K562 (cell line): ENCODE measurements at regions not wholly inside any gene's neighbourhood (a gene's known extent, or its start where the extent isn't known, plus 50 kb on each side); places are given as distances from the start of the nearest gene placed in this dataset.

Experiments
- ATAC-seq: fragments of 200-7000 bp; cut with Tn5 transposase; 3 replicates; pipeline ENCODE4 v1.9.1; 2020; ENCODE audit warnings: moderate library complexity
- BruUV-seq: library from RNA; stranded (reverse); fragments of 400-500 nt; replicated peaks from 2 replicates; lab custom pipeline; 2021; lab: Mats Ljungman, UMichigan
- CTCF ChIA-PET: fragments of 300-600 bp; formaldehyde crosslinking; extraction: SDS; loops from one replicate; lab custom pipeline; 2021; ENCODE audit warnings: low intra/inter-chr PET ratio; lab: Yijun Ruan, JAX
- POLR2A ChIA-PET: fragments of 300-600, 350-650 bp; sonication (Branson Sonifier 250); formaldehyde crosslinking; extraction: SDS; loops from one replicate; lab custom pipeline; 2021; ENCODE audit warnings: antibody characterized with exemption, inconsistent platforms; lab: Yijun Ruan, JAX
- DNase-seq, 4 experiments: peaks; one replicate each; pipeline versions ENCODE4 v3.0.0 to v3.0.0-alpha.2; 2011 to 2018; ENCODE audit warnings: low spot score in 3 of 4, mixed read lengths in 3 of 4; ENCODE audit errors: extremely low read depth in 1 of 4
- FAIRE-seq: peaks from 2 replicates; lab custom pipeline; 2011; peaks lifted over from hg19 to GRCh38; lab: Jason Lieb, UNC
- H2AFZ ChIP-seq: 2 replicates; pipeline ENCODE4 v1.6.0; 2011; ENCODE audit warnings: low read depth, low read length, control low read depth, inconsistent platforms
- H3K27ac ChIP-seq: fragments of 200-600 bp; 3 replicates; pipeline ENCODE4 v1.8.0; 2011; ENCODE audit warnings: low read depth, mild to moderate bottlenecking, control low read depth, inconsistent platforms, low read length, moderate library complexity, mixed read lengths; ENCODE audit errors: extremely low read depth
- H3K27me3 ChIP-seq, 2 experiments: fragments of 300-600 bp in 1 of 2; 2 replicates in 1 of 2; 3 replicates in 1 of 2; pipeline versions ENCODE4 v1.6.0 to v1.8.0; 2011; ENCODE audit warnings: inconsistent platforms in 2 of 2, low read length in 2 of 2, mild to moderate bottlenecking in 1 of 2, mixed read lengths in 1 of 2, moderate library complexity in 1 of 2; ENCODE audit not compliant: control insufficient read depth in 2 of 2, insufficient read depth in 2 of 2
- H3K36me3 ChIP-seq: fragments of 300-600 bp; 3 replicates; pipeline ENCODE4 v1.8.0; 2011; ENCODE audit warnings: mild to moderate bottlenecking, low read length, inconsistent platforms; ENCODE audit not compliant: control insufficient read depth, insufficient read depth
- H3K4me1 ChIP-seq, 2 experiments: fragments of 200-600 bp in 1 of 2; replicated peaks in 1 of 2; 2 replicates in 1 of 2; 3 replicates in 1 of 2; pipeline versions ENCODE4 v1.5.1 to v1.8.0; 2011; ENCODE audit warnings: inconsistent platforms in 2 of 2, low read length in 2 of 2, mild to moderate bottlenecking in 1 of 2, mixed read lengths in 1 of 2, moderate library complexity in 1 of 2; ENCODE audit not compliant: control insufficient read depth in 2 of 2, insufficient read depth in 2 of 2
- H3K4me2 ChIP-seq: 2 replicates; pipeline ENCODE4 v1.6.1; 2011; ENCODE audit warnings: low read length, control low read depth, inconsistent platforms, mixed read lengths; ENCODE audit not compliant: insufficient read depth
- H3K4me3 ChIP-seq: fragments of 200-600 bp; sonication (generic), shearing (Covaris generic); 2 replicates; pipeline ENCODE4 v1.5.1; 2016; ENCODE audit warnings: control low read depth, inconsistent platforms
- H3K79me2 ChIP-seq: fragments of 200-600 bp; 3 replicates; pipeline ENCODE4 v1.8.0; 2011; ENCODE audit warnings: low read length, inconsistent platforms; ENCODE audit not compliant: control insufficient read depth, insufficient read depth
- H3K9ac ChIP-seq, 2 experiments: 2 replicates each; pipeline versions ENCODE4 v1.6.0 to v1.6.1; 2011; ENCODE audit warnings: low read depth in 2 of 2, low read length in 2 of 2, control low read depth in 1 of 2, inconsistent platforms in 1 of 2, mild to moderate bottlenecking in 1 of 2, mixed read lengths in 1 of 2; ENCODE audit not compliant: insufficient read depth in 1 of 2
- H3K9me1 ChIP-seq: one replicate; pipeline ENCODE4 v1.6.0; 2011; ENCODE audit warnings: inconsistent platforms, mild to moderate bottlenecking, low read length, moderate library complexity; ENCODE audit not compliant: control insufficient read depth, insufficient read depth
- H3K9me3 ChIP-seq: replicated peaks from 2 replicates; pipeline ENCODE4 v1.5.1; 2011; ENCODE audit warnings: low read depth, low read length, inconsistent platforms; ENCODE audit not compliant: control insufficient read depth, insufficient read depth
- H4K20me1 ChIP-seq: replicated peaks from 2 replicates; pipeline ENCODE4 v1.6.1; 2011; ENCODE audit warnings: low read length, inconsistent platforms, mixed read lengths; ENCODE audit not compliant: control insufficient read depth, insufficient read depth
- CXXC5 ChIP-seq: fragments of 250-450 bp; sonication (Bioruptor Pico); IDR thresholded peaks from 2 replicates; pipeline ENCODE4 v1.8.0; 2022; ENCODE audit warnings: inconsistent platforms, mild to moderate bottlenecking, moderate library complexity
- GATAD2B ChIP-seq: fragments of 450-650 bp; IDR thresholded peaks from 2 replicates; pipeline ENCODE4 v1.6.1; 2017; ENCODE audit warnings: mild to moderate bottlenecking, borderline replicate concordance
- NCOA6 ChIP-seq: fragments of 450-650 bp; IDR thresholded peaks from 2 replicates; pipeline ENCODE4 v1.6.1; 2017; ENCODE audit warnings: mild to moderate bottlenecking
- NFYB ChIP-seq: IDR thresholded peaks from 2 replicates; pipeline ENCODE4 v1.6.1; 2011; ENCODE audit warnings: mild to moderate bottlenecking, moderate library complexity; ENCODE audit not compliant: insufficient read length; ENCODE audit errors: extremely low read depth
- WGBS: fragments of 100-300 bp; shearing (Covaris generic); methylation state at CpG from one replicate; pipeline ENCODE4 v1.1.6; 2016; ENCODE audit warnings: low coverage, mixed read lengths; ENCODE audit not compliant: insufficient coverage; ENCODE audit errors: missing lambda C conversion rate; 5-methylcytosine and 5-hydroxymethylcytosine counted together
- in situ Hi-C: fragments of 300-500 bp; cut with MboI; formaldehyde crosslinking; loops from 4 replicates; pipeline ENCODE4 v1.15.0; 2018; ENCODE audit warnings: inconsistent platforms, mixed read lengths
- intact Hi-C: fragments of 100-400 bp; cut with micrococcal nuclease; formaldehyde crosslinking; loops from 2 replicates; pipeline ENCODE4 v1.14.2; 2022
- TF ChIP-seq, protein P1 (sequence below): sonication (generic); formaldehyde crosslinking; IDR thresholded peaks from 2 replicates; pipeline ENCODE4 v1.8.1; 2023; ENCODE audit warnings: mild to moderate bottlenecking, missing genetic modification reagents
- TF ChIP-seq, protein P2 (sequence below): fragments of 450-650 bp; formaldehyde crosslinking; IDR thresholded peaks from 2 replicates; pipeline ENCODE4 v1.4.0; 2022; ENCODE audit warnings: missing genetic modification characterization
- TF ChIP-seq, protein P3 (sequence below): fragments of 150-350 bp; conservative IDR thresholded peaks from 2 replicates; pipeline ENCODE4 v1.6.1; 2014; ENCODE audit warnings: low read length

DNA sequence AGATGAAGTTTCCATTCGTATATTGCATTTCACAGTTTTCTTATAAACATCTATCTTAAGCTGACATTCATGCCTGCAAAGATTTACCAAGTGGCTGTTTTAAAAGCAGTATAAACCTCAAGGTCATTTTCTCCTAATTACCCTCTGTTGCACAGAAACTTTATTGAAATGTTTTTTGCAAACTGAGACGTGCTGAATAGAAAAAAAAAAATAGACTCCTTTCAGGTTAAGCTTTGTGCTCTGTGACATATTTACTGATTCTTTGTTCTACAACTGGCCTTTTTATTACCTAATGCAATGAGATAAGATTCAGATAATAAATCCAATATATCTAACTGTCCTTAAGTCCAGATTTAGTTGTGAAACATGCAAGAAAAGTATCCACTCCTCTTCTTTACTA is 938.7 kb downstream of the DSC3 start:
- Histone ChIP-seq H3K27ac (no peak overlapping the region), H2AFZ (no peak overlapping the region), H3K9me3 (no peaks in the 10 kb centered on the region; the same call in 1 of the 2 replicates), H3K36me3 (no peaks in the 10 kb centered on the region), H3K9me1 (no peaks in the 10 kb centered on the region), H4K20me1 (no peaks in the 10 kb centered on the region), H3K9ac (no peak overlapping the region), H3K79me2 (no peaks in the 10 kb centered on the region), H3K4me2 (no peak overlapping the region), H3K4me3 (no peak overlapping the region), H3K4me1 (no peaks in the 10 kb centered on the region), H3K27me3 (no peaks in the 10 kb centered on the region)
- ATAC-seq, result no peak
- in situ Hi-C loops, result no loop called here
- ChIA-PET POLR2A (no interaction called here), CTCF (interaction anchor here (0.7 kb wide), 1 partner anchor 24 kb away, joined by 4 read pairs; no protein-coding TSS in a partner anchor)
- 0% methylated on average over 2 of the region's 2 CpGs for WGBS
- intact Hi-C loops, result no loop called here
- FAIRE-seq, result no peak
- no peak for DNase-seq
- no TSS peak for BruUV-seq
- TF ChIP-seq, protein P1, sequence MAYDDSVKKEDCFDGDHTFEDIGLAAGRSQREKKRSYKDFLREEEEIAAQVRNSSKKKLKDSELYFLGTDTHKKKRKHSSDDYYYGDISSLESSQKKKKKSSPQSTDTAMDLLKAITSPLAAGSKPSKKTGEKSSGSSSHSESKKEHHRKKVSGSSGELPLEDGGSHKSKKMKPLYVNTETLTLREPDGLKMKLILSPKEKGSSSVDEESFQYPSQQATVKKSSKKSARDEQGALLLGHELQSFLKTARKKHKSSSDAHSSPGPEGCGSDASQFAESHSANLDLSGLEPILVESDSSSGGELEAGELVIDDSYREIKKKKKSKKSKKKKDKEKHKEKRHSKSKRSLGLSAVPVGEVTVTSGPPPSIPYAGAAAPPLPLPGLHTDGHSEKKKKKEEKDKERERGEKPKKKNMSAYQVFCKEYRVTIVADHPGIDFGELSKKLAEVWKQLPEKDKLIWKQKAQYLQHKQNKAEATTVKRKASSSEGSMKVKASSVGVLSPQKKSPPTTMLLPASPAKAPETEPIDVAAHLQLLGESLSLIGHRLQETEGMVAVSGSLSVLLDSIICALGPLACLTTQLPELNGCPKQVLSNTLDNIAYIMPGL (CRISPR knock-in tag), result no peak

DNA sequence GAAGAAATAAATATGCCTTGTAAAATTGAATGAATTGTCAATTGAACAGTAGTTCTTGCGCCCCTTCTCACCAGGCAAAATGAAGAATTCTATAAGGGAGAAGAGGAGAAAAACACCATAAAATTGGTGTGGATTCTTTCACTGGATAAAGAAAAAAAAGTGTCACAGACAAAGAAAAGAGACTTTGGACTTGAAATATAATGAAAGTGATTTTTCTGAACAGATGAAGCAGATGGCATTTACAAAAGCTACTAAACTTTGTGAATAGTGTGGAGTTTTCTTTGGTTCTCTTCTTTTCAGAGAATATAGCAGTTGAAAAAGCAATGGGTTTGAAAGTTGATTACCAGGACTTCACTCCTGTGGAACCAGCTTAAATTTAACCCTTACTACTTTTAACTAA is 945.7 kb downstream of the DSC3 start:
- no peak for FAIRE-seq

More for the DNA sequence above, 945.7 kb downstream of the DSC3 start:
- H3K9me1 ChIP-seq, result no peaks in the 10 kb centered on the region
- in situ Hi-C loops, result no loop called here
- H3K9me3 ChIP-seq, result no peaks in the 10 kb centered on the region
- no peak for DNase-seq
- no peak overlapping the region for H3K27ac ChIP-seq
- H4K20me1 ChIP-seq, result no peaks in the 10 kb centered on the region
- 22% methylated on average over 1 of the region's 1 CpG for WGBS
- BruUV-seq, result no TSS peak
- H3K79me2 ChIP-seq, result no peaks in the 10 kb centered on the region
- H3K9ac ChIP-seq, result no peak overlapping the region
- no peak for ATAC-seq
- H2AFZ ChIP-seq, result no peak overlapping the region
- H3K27me3 ChIP-seq, result no peaks in the 10 kb centered on the region
- TF ChIP-seq, protein P2, sequence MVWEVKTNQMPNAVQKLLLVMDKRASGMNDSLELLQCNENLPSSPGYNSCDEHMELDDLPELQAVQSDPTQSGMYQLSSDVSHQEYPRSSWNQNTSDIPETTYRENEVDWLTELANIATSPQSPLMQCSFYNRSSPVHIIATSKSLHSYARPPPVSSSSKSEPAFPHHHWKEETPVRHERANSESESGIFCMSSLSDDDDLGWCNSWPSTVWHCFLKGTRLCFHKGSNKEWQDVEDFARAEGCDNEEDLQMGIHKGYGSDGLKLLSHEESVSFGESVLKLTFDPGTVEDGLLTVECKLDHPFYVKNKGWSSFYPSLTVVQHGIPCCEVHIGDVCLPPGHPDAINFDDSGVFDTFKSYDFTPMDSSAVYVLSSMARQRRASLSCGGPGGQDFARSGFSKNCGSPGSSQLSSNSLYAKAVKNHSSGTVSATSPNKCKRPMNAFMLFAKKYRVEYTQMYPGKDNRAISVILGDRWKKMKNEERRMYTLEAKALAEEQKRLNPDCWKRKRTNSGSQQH (CRISPR knock-in tag), result no peak
- TF ChIP-seq NCOA6 (no peak), GATAD2B (no peak), CXXC5 (CRISPR knock-in tag) (no peak), NFYB (no peak)
- TF ChIP-seq, protein P3, sequence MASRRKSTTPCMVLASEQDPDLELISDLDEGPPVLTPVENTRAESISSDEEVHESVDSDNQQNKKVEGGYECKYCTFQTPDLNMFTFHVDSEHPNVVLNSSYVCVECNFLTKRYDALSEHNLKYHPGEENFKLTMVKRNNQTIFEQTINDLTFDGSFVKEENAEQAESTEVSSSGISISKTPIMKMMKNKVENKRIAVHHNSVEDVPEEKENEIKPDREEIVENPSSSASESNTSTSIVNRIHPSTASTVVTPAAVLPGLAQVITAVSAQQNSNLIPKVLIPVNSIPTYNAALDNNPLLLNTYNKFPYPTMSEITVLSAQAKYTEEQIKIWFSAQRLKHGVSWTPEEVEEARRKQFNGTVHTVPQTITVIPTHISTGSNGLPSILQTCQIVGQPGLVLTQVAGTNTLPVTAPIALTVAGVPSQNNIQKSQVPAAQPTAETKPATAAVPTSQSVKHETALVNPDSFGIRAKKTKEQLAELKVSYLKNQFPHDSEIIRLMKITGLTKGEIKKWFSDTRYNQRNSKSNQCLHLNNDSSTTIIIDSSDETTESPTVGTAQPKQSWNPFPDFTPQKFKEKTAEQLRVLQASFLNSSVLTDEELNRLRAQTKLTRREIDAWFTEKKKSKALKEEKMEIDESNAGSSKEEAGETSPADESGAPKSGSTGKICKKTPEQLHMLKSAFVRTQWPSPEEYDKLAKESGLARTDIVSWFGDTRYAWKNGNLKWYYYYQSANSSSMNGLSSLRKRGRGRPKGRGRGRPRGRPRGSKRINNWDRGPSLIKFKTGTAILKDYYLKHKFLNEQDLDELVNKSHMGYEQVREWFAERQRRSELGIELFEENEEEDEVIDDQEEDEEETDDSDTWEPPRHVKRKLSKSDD, result no peak
- no peaks in the 10 kb centered on the region for H3K4me1 ChIP-seq
- CTCF ChIA-PET, result no interaction called here
- no peak overlapping the region for H3K4me2 ChIP-seq
- no peaks in the 10 kb centered on the region for H3K36me3 ChIP-seq
- POLR2A ChIA-PET, result interaction anchor here (0.6 kb wide), 1 partner anchor 166 kb away, joined by 3 read pairs; no protein-coding TSS in a partner anchor
- intact Hi-C loops, result no loop called here
- no peak overlapping the region for H3K4me3 ChIP-seq
